Astrocyte (in vitro differentiated cells and primary cell): ENCODE measurements at regions not wholly inside any gene's neighbourhood (a gene's known extent, or its start where the extent isn't known, plus 50 kb on each side); places are given as distances from the start of the nearest gene placed in this dataset.

Source experiments
- DNase-seq: peaks from one replicate; pipeline ENCODE4 v3.0.0-alpha.2; 2010; ENCODE audit warnings: low read depth
- FAIRE-seq: peaks from 2 replicates; lab custom pipeline; 2011; peaks lifted over from hg19 to GRCh38; lab: Jason Lieb, UNC
- H2AFZ ChIP-seq: 2 replicates; pipeline ENCODE4 v1.6.0; 2012; ENCODE audit warnings: low read depth, low read length, inconsistent platforms
- H3K27ac ChIP-seq: 2 replicates; pipeline ENCODE4 v1.5.1; 2011; ENCODE audit warnings: low read depth, low read length, inconsistent platforms
- H3K27me3 ChIP-seq: 2 replicates; pipeline ENCODE4 v1.6.0; 2011; ENCODE audit warnings: low read length, inconsistent platforms; ENCODE audit not compliant: insufficient read depth
- H3K36me3 ChIP-seq: 2 replicates; pipeline ENCODE4 v1.5.1; 2011; ENCODE audit warnings: low read length, inconsistent platforms; ENCODE audit not compliant: insufficient read depth
- H3K4me1 ChIP-seq: 2 replicates; pipeline ENCODE4 v1.5.1; 2011; ENCODE audit warnings: low read length, inconsistent platforms; ENCODE audit not compliant: insufficient read depth
- H3K4me2 ChIP-seq: 2 replicates; pipeline ENCODE4 v1.6.0; 2012; ENCODE audit warnings: low read length, inconsistent platforms
- H3K4me3 ChIP-seq: 2 replicates; pipeline ENCODE4 v1.5.1; 2011; ENCODE audit warnings: low read depth, mild to moderate bottlenecking, low read length, inconsistent platforms; ENCODE audit not compliant: insufficient read depth
- H3K79me2 ChIP-seq: 2 replicates; pipeline ENCODE4 v1.6.0; 2012; ENCODE audit warnings: mild to moderate bottlenecking, low read length, inconsistent platforms; ENCODE audit not compliant: insufficient read depth
- H3K9ac ChIP-seq: 2 replicates; pipeline ENCODE4 v1.6.0; 2012; ENCODE audit warnings: mild to moderate bottlenecking, low read length, inconsistent platforms
- H3K9me3 ChIP-seq: 2 replicates; pipeline ENCODE4 v1.5.1; 2012; ENCODE audit warnings: low read depth, mild to moderate bottlenecking, low read length, inconsistent platforms; ENCODE audit not compliant: insufficient read depth
- H4K20me1 ChIP-seq: 2 replicates; pipeline ENCODE4 v1.6.0; 2012; ENCODE audit warnings: low read length, inconsistent platforms; ENCODE audit not compliant: insufficient read depth
- H3K27ac Mint-ChIP-seq: one replicate; pipeline ENCODE4 v1.8.0; 2021; ENCODE audit warnings: mild to moderate bottlenecking, mixed read lengths; ENCODE audit not compliant: unreplicated experiment
- H3K27me3 Mint-ChIP-seq: one replicate; pipeline ENCODE4 v1.8.0; 2021; ENCODE audit warnings: low read depth, mixed read lengths; ENCODE audit not compliant: unreplicated experiment
- H3K36me3 Mint-ChIP-seq: one replicate; pipeline ENCODE4 v1.8.0; 2021; ENCODE audit warnings: low read depth, mixed read lengths; ENCODE audit not compliant: unreplicated experiment
- H3K4me1 Mint-ChIP-seq: one replicate; pipeline ENCODE4 v1.8.0; 2021; ENCODE audit warnings: low read depth, mixed read lengths; ENCODE audit not compliant: unreplicated experiment
- H3K4me3 Mint-ChIP-seq: one replicate; pipeline ENCODE4 v1.8.0; 2021; ENCODE audit warnings: mild to moderate bottlenecking, moderate library complexity, mixed read lengths; ENCODE audit not compliant: unreplicated experiment
- H3K9me3 Mint-ChIP-seq: one replicate; pipeline ENCODE4 v1.8.0; 2021; ENCODE audit warnings: mild to moderate bottlenecking, mixed read lengths; ENCODE audit not compliant: unreplicated experiment
- EZH2 ChIP-seq: IDR thresholded peaks from 2 replicates; pipeline ENCODE4 v1.6.1; 2012; ENCODE audit warnings: mild to moderate bottlenecking, low read length, inconsistent platforms; ENCODE audit not compliant: insufficient read depth
- TF ChIP-seq, protein P1 (sequence below): IDR thresholded peaks from 2 replicates; pipeline ENCODE4 v1.5.1; 2011; ENCODE audit warnings: low read depth, mild to moderate bottlenecking, inconsistent platforms, low read length, moderate library complexity; ENCODE audit not compliant: insufficient read depth

- Mint-ChIP-seq H3K4me1 (peaks cover 4% of the 10 kb centered on the region), H3K9me3 (no peaks in the 10 kb centered on the region), H3K27ac (no peak overlapping the region), H3K4me3 (no peak overlapping the region), H3K27me3 (peaks cover 13% of the 10 kb centered on the region), H3K36me3 (no peaks in the 10 kb centered on the region)
- Histone ChIP-seq H4K20me1 (no peaks in the 10 kb centered on the region), H2AFZ (no peak overlapping the region), H3K79me2 (no peaks in the 10 kb centered on the region), H3K4me1 (no peaks in the 10 kb centered on the region), H3K9ac (no peak overlapping the region), H3K9me3 (no peaks in the 10 kb centered on the region), H3K36me3 (no peaks in the 10 kb centered on the region), H3K4me3 (no peak overlapping the region), H3K4me2 (no peak overlapping the region), H3K27ac (no peak overlapping the region), H3K27me3 (no peaks in the 10 kb centered on the region)
- FAIRE-seq (no peak), DNase-seq (no peak)
- TF ChIP-seq, protein P1, sequence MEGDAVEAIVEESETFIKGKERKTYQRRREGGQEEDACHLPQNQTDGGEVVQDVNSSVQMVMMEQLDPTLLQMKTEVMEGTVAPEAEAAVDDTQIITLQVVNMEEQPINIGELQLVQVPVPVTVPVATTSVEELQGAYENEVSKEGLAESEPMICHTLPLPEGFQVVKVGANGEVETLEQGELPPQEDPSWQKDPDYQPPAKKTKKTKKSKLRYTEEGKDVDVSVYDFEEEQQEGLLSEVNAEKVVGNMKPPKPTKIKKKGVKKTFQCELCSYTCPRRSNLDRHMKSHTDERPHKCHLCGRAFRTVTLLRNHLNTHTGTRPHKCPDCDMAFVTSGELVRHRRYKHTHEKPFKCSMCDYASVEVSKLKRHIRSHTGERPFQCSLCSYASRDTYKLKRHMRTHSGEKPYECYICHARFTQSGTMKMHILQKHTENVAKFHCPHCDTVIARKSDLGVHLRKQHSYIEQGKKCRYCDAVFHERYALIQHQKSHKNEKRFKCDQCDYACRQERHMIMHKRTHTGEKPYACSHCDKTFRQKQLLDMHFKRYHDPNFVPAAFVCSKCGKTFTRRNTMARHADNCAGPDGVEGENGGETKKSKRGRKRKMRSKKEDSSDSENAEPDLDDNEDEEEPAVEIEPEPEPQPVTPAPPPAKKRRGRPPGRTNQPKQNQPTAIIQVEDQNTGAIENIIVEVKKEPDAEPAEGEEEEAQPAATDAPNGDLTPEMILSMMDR: no peak
- TF ChIP-seq EZH2: no peak
Measured at GRCh38 chr10:123421461-123421860, 244.7 kb upstream of the GPR26 start.

- no peak overlapping the region for H3K4me3 Mint-ChIP-seq
- no peak for FAIRE-seq
- H3K4me1 Mint-ChIP-seq: peaks cover 4% of the 10 kb centered on the region
Measured at GRCh38 chr10:123422261-123422660, 243.9 kb upstream of the GPR26 start.

DNA sequence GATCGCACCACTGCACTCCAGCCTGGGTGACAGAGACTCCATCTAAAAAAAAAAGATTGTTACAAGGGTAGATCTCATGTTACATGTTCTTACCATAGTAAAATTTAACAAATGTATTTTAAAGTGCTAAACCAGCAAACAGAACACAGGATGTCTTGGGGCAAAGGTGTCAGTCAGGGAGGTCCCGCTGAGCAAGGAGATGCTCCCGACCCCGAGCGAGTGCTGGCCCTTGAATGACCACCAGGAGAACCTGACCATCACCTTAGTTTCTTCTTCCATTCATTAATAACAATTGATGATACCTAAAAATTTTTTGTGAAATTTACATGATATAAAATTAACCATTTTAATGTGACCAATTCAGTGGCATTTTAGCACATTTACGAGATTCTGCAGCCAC, 241.6 kb upstream of the GPR26 start:
- DNase-seq (no peak), FAIRE-seq (no peak)
- H3K4me3 Mint-ChIP-seq: no peak overlapping the region
- Histone ChIP-seq H2AFZ (no peak overlapping the region), H3K9me3 (no peaks in the 10 kb centered on the region), H3K9ac (no peak overlapping the region), H3K4me1 (no peaks in the 10 kb centered on the region), H3K27ac (no peak overlapping the region), H3K36me3 (no peaks in the 10 kb centered on the region), H3K27me3 (peaks cover 5% of the 10 kb centered on the region), H4K20me1 (no peaks in the 10 kb centered on the region), H3K4me3 (no peak overlapping the region), H3K4me2 (no peak overlapping the region), H3K79me2 (no peaks in the 10 kb centered on the region)
- H3K27me3 Mint-ChIP-seq: peaks cover 26% of the 10 kb centered on the region
- H3K4me1 Mint-ChIP-seq: no peaks in the 10 kb centered on the region
- H3K9me3 Mint-ChIP-seq: no peaks in the 10 kb centered on the region
- no peak overlapping the region for H3K27ac Mint-ChIP-seq
- no peaks in the 10 kb centered on the region for H3K36me3 Mint-ChIP-seq
- TF ChIP-seq, protein P1: no peak
- TF ChIP-seq EZH2: no peak

More at GRCh38 chr10:123422261-123422660, 243.9 kb upstream of the GPR26 start:
- no peaks in the 10 kb centered on the region for H4K20me1 ChIP-seq
- peaks cover 18% of the 10 kb centered on the region for H3K27me3 Mint-ChIP-seq
- H3K9me3 ChIP-seq: no peaks in the 10 kb centered on the region
- H2AFZ ChIP-seq: no peak overlapping the region
- H3K9ac ChIP-seq: no peak overlapping the region
- no peaks in the 10 kb centered on the region for H3K27me3 ChIP-seq
- no peak overlapping the region for H3K27ac Mint-ChIP-seq
- H3K4me1 ChIP-seq: no peaks in the 10 kb centered on the region
- no peak overlapping the region for H3K4me3 ChIP-seq
- H3K27ac ChIP-seq: no peak overlapping the region
- no peaks in the 10 kb centered on the region for H3K9me3 Mint-ChIP-seq
- H3K79me2 ChIP-seq: no peaks in the 10 kb centered on the region
- H3K4me2 ChIP-seq: no peak overlapping the region
- no peak for DNase-seq
- H3K36me3 Mint-ChIP-seq: no peaks in the 10 kb centered on the region
- H3K36me3 ChIP-seq: no peaks in the 10 kb centered on the region
- no peak for TF ChIP-seq EZH2
- TF ChIP-seq, protein P1: no peak
